ENCODE measurements at regions not wholly inside any gene's neighbourhood (a gene's known extent, or its start where the extent isn't known, plus 50 kb on each side); places are given as distances from the start of the nearest gene placed in this dataset.

- DNase-seq: no peak
- TF ChIP-seq CTCF (IDR thresholded peaks at IDR 0.05) (no peak), POLR2A (IDR thresholded peaks at IDR 0.05) (no peak)
- Histone ChIP-seq H3K36me3 (no peaks in the 10 kb centered on the region), H3K4me1 (no peaks in the 10 kb centered on the region), H3K4me3 (no peak overlapping the region), H3K27ac (no peak overlapping the region), H3K9me3 (no peaks in the 10 kb centered on the region), H3K27me3 (no peaks in the 10 kb centered on the region)
These were observed 93.7 kb upstream of the AP1S2 start for GRCh38 chrX:15948318-15948660.

- DNase-seq: no peak
- no peaks in the 10 kb centered on the region for H3K4me1 ChIP-seq
- TF ChIP-seq POLR2A (IDR thresholded peaks at IDR 0.05) (no peak), CTCF (IDR thresholded peaks at IDR 0.05) (no peak)
These were observed 93.2 kb upstream of the AP1S2 start for GRCh38 chrX:15947648-15948317.

GRCh38 chrX:15946783-15947580 is 92.4 kb upstream of the AP1S2 start:
- DNase-seq: no peak
- H3K4me1 ChIP-seq: no peaks in the 10 kb centered on the region
- H3K36me3 ChIP-seq: no peaks in the 10 kb centered on the region
- H3K27me3 ChIP-seq: no peaks in the 10 kb centered on the region
- no peaks in the 10 kb centered on the region for H3K9me3 ChIP-seq
- H3K27ac ChIP-seq: no peak overlapping the region
- TF ChIP-seq CTCF (IDR thresholded peaks at IDR 0.05) (no peak), POLR2A (IDR thresholded peaks at IDR 0.05) (no peak)
- no peak overlapping the region for H3K4me3 ChIP-seq

More at GRCh38 chrX:15947648-15948317, 93.2 kb upstream of the AP1S2 start:
- no peak overlapping the region for H3K4me3 ChIP-seq
- H3K36me3 ChIP-seq: no peaks in the 10 kb centered on the region
- no peaks in the 10 kb centered on the region for H3K9me3 ChIP-seq
- H3K27me3 ChIP-seq: no peaks in the 10 kb centered on the region
- H3K27ac ChIP-seq: no peak overlapping the region

GRCh38 chrX:15943391-15943790 is 88.8 kb upstream of the AP1S2 start:
- no peak overlapping the region for H3K27ac ChIP-seq
- DNase-seq: no peak
- no peaks in the 10 kb centered on the region for H3K36me3 ChIP-seq
- no peak overlapping the region for H3K4me3 ChIP-seq
- no peaks in the 10 kb centered on the region for H3K27me3 ChIP-seq
- TF ChIP-seq CTCF (IDR thresholded peaks at IDR 0.05) (no peak), POLR2A (IDR thresholded peaks at IDR 0.05) (no peak)
- H3K9me3 ChIP-seq: no peaks in the 10 kb centered on the region
- no peaks in the 10 kb centered on the region for H3K4me1 ChIP-seq

GRCh38 chrX:15942307-15942706 is 87.7 kb upstream of the AP1S2 start:
- H3K4me3 ChIP-seq: no peak overlapping the region
- H3K27ac ChIP-seq: no peak overlapping the region
- H3K36me3 ChIP-seq: no peaks in the 10 kb centered on the region
- no peak for TF ChIP-seq POLR2A (IDR thresholded peaks at IDR 0.05)
- TF ChIP-seq CTCF (IDR thresholded peaks at IDR 0.05): no peak
- H3K4me1 ChIP-seq: no peaks in the 10 kb centered on the region
- no peak for DNase-seq
- H3K9me3 ChIP-seq: no peaks in the 10 kb centered on the region
- no peaks in the 10 kb centered on the region for H3K27me3 ChIP-seq
